Hippocampal formation (tissue), 2 donors: ENCODE measurements at regions not wholly inside any gene's neighbourhood (a gene's known extent, or its start where the extent isn't known, plus 50 kb on each side); places are given as distances from the start of the nearest gene placed in this dataset.

Experiments
- DNase-seq, 2 donors: peaks; one replicate each; lab custom pipeline; 2025; lab: John Stamatoyannopoulos, UW

- DNase-seq = no peak
Measured at GRCh38 chr11:15379483-15379882, 264.8 kb downstream of the INSC start.

GRCh38 chr11:15390857-15391256 lies 276.1 kb downstream of the INSC start:
- no peak for DNase-seq

- DNase-seq = no peak
Measured at GRCh38 chr11:15396778-15397177, 282.1 kb downstream of the INSC start.

- DNase-seq = no peak
Measured at GRCh38 chr11:15406851-15407351, 292.2 kb downstream of the INSC start.

GRCh38 chr11:15412054-15412453 lies 297.3 kb downstream of the INSC start:
- DNase-seq = no peak

GRCh38 chr11:15418921-15419320 lies 304.2 kb downstream of the INSC start:
- no peak for DNase-seq

- DNase-seq = no peak
Measured at GRCh38 chr11:15419696-15420095, 305.0 kb downstream of the INSC start.

- DNase-seq = no peak
Measured at GRCh38 chr11:15430381-15430780, 315.7 kb downstream of the INSC start.

GRCh38 chr11:15434529-15434928 lies 319.8 kb downstream of the INSC start:
- DNase-seq = no peak

- DNase-seq = no peak
Measured at GRCh38 chr11:15446315-15446714, 331.6 kb downstream of the INSC start.

GRCh38 chr11:15446929-15447328 lies 332.2 kb downstream of the INSC start:
- no peak for DNase-seq

GRCh38 chr11:15451713-15452112 lies 337.0 kb downstream of the INSC start:
- DNase-seq = no peak

GRCh38 chr11:15453211-15453765 lies 338.6 kb downstream of the INSC start:
- no peak for DNase-seq

GRCh38 chr11:15468466-15468865 lies 353.7 kb downstream of the INSC start:
- DNase-seq = no peak

- no peak for DNase-seq
Measured at GRCh38 chr11:15471048-15471894, 356.5 kb downstream of the INSC start.

- no peak for DNase-seq
Measured at GRCh38 chr11:15471895-15472799, 357.4 kb downstream of the INSC start.

- DNase-seq = no peak
Measured at GRCh38 chr11:15473954-15474837, 359.5 kb downstream of the INSC start.

GRCh38 chr11:15476371-15476917 lies 361.7 kb downstream of the INSC start:
- no peak for DNase-seq

GRCh38 chr11:15481871-15482270 lies 367.1 kb downstream of the INSC start:
- DNase-seq = no peak

GRCh38 chr11:15483205-15483604 lies 368.5 kb downstream of the INSC start:
- no peak for DNase-seq

- no peak for DNase-seq
Measured at GRCh38 chr11:15484398-15484797, 369.7 kb downstream of the INSC start.
